ENCODE measurements at regions not wholly inside any gene's neighbourhood (a gene's known extent, or its start where the extent isn't known, plus 50 kb on each side); places are given as distances from the start of the nearest gene placed in this dataset.
A peak's percentile ranks its signal among the peaks of the same experiment; 100 is the strongest.
"Not testable (repeated sequence)": the region's sequence is repeated elsewhere in the genome, so short reads cannot be mapped to it uniquely, and the experiment has no call there.

GRCh38 chr16:33711616-33712015, 252.2 kb downstream of the TP53TG3F start:
- not testable (repeated sequence) for DNase-seq (ENCODE audit: low read depth)

- DNase-seq (ENCODE audit: low read depth) = not testable (repeated sequence)
Observed at GRCh38 chr16:33712308-33712707, 252.9 kb downstream of the TP53TG3F start.

DNA sequence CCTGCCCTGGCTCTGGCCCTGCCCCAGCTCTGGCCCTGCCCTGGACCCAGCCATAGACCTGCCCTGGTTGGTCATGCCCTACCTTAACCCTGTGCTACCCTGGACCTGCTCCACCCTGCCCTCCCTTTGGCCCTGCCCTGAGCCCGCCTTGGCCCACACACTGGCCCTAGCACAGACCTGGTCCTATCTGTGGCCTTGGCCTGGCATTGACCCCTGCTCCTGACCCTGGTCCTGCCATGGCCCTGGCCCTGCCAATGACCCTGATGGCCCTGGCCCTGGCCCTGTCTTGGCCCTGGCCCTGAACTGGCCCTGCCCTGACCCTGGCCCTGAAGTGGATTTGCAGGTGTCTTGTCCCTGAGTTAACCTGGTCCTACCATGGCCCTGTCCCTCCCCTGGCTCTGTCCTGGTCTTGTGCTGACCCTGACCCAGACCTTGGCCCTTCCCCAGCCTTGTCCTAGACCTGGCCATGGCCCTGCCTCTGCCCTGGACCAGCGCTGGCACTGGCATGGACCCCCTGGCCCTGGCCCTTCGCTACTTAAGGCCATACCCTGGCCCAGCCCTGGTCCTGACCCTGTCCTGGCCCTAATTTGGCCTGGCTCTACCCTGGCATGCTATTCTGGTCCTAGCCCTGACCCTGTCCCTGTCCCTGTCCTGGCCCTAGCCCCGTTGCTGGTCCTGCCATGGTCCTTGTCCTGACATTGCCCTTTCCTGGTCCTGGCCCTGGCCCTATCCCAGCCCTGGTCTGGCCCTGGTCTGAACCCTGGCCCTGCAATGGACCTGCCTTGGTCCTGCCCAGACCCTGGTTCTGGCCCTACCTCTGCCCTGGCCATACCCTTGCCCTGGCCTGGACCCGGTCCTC, 253.7 kb downstream of the TP53TG3F start:
- DNase-seq (ENCODE audit: low read depth) = not testable (repeated sequence)

- not testable (repeated sequence) for DNase-seq (ENCODE audit: low read depth)
Observed at GRCh38 chr16:33713710-33714538, 254.5 kb downstream of the TP53TG3F start.

DNA sequence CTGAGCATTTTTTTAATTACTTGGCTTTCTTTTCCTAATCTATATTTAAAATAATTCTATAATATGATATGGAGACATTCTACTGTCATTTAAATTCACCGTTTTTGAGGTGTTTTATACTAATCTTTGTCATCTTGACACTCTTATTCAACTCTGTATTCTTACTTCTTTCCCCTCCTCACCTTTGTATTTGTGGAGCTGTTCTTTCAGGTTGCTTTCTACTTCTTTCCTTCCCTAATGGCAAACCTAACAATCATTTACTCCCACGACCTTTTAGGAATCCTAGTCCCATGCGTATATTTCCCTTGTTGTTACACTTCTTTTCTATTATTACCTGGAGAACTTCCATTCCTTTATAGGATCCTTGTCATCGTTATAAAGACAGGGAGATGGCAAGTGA, 271.8 kb downstream of the TP53TG3F start:
- DNase-seq (ENCODE audit: low read depth) = not testable (repeated sequence)

GRCh38 chr16:33734650-33735049, 275.2 kb downstream of the TP53TG3F start:
- DNase-seq (ENCODE audit: low read depth) = not testable (repeated sequence)

DNA sequence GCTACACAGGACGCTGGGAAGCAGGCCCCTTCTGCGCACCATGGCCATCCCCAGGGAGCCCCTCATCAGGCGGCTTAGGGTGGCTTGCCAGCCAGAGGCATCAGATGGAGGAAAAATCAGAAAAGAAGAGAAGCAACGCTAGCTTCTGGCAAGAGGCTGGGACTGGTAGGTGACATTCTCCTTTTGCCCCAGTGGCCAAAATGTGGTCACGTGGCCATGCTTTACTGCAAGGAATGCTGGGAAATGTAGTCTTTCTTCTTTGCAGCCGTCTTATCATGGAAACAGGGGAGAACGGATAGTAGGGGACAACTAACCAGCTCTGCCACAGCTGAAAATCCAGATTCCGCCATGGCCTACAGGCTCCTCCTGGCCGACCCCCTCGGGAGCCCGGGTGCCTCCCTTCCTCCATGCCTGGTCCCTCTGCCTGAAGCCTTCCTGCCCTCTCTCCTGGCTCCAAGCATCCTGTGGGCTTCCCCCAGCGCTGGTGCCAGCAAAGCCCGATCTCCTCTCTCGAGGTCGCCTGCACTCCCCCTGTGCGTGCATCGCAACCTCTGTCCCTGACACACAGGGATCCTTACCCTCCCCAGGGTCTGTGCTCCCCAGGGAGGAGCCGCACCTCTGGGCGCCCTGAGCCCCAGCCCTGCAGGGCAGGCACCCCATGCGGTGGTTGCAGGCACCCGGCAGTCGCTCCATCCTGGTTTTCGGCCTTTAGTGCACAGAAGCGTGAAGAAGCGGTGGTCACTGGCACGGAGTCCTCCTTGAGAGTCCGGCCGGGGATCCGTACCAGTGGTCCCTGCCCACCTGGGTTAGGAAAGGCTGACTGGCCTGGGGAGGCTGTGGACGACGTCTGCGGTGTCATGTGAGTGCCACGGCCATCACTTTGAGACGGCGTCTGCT, 307.7 kb downstream of the TP53TG3F start:
- DNase-seq (ENCODE audit: low read depth) = not testable (repeated sequence)

GRCh38 chr16:33768710-33769109, 309.3 kb downstream of the TP53TG3F start:
- DNase-seq (ENCODE audit: low read depth) = not testable (repeated sequence)

DNA sequence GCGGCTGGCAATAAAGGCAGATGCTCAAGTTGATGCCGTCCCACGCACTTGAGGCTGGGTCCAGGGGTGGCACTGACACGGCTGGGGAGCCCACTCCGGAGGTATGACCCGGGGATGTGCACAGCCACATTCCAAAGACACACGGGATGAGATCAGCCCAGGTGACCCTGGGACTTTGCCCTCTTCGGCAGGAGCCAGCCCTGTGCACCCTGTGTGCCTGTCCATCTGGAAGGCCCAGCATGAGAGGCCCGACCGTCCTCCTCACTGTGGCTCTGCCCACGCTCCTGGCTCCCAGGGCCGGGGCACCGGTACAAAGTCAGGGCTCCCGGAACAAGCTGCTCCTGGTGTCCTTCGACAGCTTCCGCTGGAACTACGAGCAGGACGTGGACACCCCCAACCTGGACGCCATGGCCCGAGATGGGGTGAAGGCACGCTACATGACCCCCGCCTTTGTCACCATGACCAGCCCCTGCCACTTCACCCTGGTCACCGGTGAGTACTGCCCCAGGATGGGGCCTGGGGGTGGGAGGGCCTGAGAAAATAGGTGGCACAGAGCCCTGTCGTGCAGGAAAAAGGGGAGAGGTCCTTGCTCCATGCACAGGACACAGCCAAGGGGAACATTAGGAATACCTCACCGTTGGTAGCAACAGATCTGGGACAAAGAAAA, 309.9 kb downstream of the TP53TG3F start:
- DNase-seq (ENCODE audit: low read depth) = not testable (repeated sequence)

DNA sequence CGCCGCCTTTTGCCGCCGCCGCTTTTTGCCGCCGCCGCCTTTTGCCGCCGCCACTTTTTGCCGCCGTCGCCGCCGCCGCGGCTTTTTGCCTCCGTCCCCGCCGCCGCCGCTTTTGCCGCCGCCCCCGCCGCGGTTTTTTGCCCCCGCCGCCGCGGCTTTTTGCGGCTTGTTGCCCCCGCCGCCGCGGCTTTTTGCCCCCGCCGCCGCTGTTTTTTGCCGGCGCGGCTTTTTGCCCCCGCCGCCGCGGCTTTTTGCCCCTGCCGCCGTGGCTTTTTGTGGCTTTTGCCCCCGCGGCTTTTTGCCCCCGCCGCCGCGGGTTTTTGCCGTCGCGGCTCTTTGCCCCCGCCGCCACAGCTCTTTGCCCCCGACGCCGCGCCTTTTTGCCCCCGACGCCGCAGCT, 311.1 kb downstream of the TP53TG3F start:
- not testable (repeated sequence) for DNase-seq (ENCODE audit: low read depth)

DNA sequence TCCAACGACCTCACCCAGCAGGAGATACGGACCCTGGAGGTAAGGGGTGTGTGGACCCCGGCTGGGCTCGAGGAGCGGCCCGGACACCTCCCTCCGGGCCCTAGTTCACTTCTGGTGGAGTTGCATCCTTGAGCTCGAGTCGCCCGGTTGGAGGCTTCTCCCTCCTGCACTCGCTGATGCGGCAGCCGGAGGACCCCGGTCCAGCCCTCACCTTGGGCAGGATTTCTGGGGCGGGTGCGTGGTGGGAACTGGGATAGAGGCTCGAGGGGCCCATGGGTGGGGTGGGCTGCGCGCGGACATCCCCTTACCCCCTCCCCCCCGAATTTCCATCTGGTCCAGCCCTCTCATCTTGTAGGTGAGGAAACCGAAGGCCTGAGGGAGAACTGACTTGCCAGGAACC, 311.8 kb downstream of the TP53TG3F start:
- DNase-seq (ENCODE audit: low read depth) = not testable (repeated sequence)

GRCh38 chr16:33773966-33774365, 314.6 kb downstream of the TP53TG3F start:
- DNase-seq (ENCODE audit: low read depth) = not testable (repeated sequence)

GRCh38 chr16:33774724-33775123, 315.3 kb downstream of the TP53TG3F start:
- DNase-seq (ENCODE audit: low read depth) = not testable (repeated sequence)

- not testable (repeated sequence) for DNase-seq (ENCODE audit: low read depth)
Observed at GRCh38 chr16:33816328-33816944, 357.0 kb downstream of the TP53TG3F start.

DNA sequence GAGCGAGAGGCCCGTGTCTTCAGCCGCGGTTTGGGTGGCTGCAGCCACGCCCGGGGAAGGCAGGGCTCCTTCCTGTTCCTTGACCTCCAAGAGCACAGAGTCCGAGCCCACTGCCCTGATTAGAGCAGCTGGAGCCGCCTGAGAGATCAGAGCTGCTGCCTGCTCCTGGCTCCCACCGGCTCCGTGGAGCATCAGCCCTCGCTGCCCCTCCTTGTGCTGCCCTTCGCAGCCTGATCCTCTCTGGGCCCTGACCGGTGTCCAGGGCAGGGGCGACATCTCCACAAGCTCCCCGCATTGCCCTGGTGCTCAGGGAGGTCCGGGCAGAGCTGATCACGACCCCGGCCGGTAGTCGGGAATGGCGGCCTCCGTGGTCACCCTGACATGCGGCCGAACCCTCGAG, 365.3 kb downstream of the TP53TG3F start:
- DNase-seq (ENCODE audit: low read depth) = not testable (repeated sequence)

DNA sequence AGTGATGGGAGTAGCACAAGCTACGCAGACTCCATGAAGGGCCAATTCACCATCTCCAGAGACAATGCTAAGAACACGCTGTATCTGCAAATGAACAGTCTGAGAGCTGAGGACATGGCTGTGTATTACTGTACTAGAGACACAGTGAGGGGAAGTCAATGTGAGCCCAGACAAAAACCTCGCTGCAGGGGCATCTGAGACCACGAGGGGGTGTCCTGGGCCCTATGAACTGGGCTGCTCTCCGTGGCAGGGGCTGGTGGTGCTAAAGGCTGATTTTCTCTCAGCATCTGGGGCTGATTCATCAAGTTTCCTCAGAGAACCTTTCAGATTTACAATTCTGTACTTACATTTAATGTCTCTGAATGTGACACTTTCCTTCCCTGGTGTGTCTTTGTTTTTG, 368.1 kb downstream of the TP53TG3F start:
- DNase-seq (ENCODE audit: low read depth) = not testable (repeated sequence)

GRCh38 chr16:33839157-33839556, 379.7 kb downstream of the TP53TG3F start:
- DNase-seq (ENCODE audit: low read depth) = not testable (repeated sequence)

DNA sequence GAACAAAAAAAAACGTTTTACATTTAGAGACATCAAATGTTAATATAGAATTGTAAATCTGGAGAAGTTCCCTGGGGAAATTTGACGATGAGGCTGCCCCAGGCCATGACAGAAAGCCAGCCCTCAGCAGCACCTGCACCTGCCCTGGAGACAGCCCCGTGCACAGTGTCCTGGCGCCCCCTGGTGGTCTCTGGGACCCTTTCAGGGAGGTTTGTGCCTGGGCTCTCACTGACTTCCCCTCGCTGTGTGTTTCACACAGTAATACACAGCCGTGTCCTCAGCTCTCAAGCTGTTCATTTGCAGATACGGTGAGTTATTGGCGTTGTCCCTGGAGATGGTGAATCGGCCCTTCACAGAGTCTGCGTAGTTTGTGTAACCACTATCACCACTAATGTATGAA, 385.1 kb downstream of the TP53TG3F start:
- DNase-seq (ENCODE audit: low read depth) = peak; percentile 1

Measured in stimulated activated CD8-positive, alpha-beta memory T cell treated with anti-CD3 and anti-CD28 coated beads, Interleukin-15, amount 100 ng/mL, for 24 hours (primary cell).